ENCODE measurements at regions not wholly inside any gene's neighbourhood (a gene's known extent, or its start where the extent isn't known, plus 50 kb on each side); places are given as distances from the start of the nearest gene placed in this dataset.
"Not testable (repeated sequence)": the region's sequence is repeated elsewhere in the genome, so short reads cannot be mapped to it uniquely, and the experiment has no call there.

- DNase-seq, result no peak
These were observed 152.2 kb downstream of the SOX4 start for GRCh38 chr6:21745543-21746337.

GRCh38 chr6:21747441-21747840 lies 153.9 kb downstream of the SOX4 start:
- DNase-seq, result no peak

- DNase-seq, result no peak
These were observed 154.9 kb downstream of the SOX4 start for GRCh38 chr6:21748343-21749056.

GRCh38 chr6:21749754-21750153 lies 156.2 kb downstream of the SOX4 start:
- no peak for DNase-seq

GRCh38 chr6:21750575-21750974 lies 157.0 kb downstream of the SOX4 start:
- DNase-seq, result no peak

GRCh38 chr6:21751608-21752007 lies 158.1 kb downstream of the SOX4 start:
- DNase-seq, result no peak

GRCh38 chr6:21752054-21752811 lies 158.7 kb downstream of the SOX4 start:
- DNase-seq, result no peak

- DNase-seq, result no peak
These were observed 159.9 kb downstream of the SOX4 start for GRCh38 chr6:21753241-21754108.

- no peak for DNase-seq
These were observed 161.3 kb downstream of the SOX4 start for GRCh38 chr6:21754891-21755290.

GRCh38 chr6:21756487-21756886 lies 162.9 kb downstream of the SOX4 start:
- no peak for DNase-seq

GRCh38 chr6:21757392-21757791 lies 163.8 kb downstream of the SOX4 start:
- DNase-seq, result not testable (repeated sequence)

GRCh38 chr6:21759721-21760120 lies 166.2 kb downstream of the SOX4 start:
- no peak for DNase-seq

GRCh38 chr6:21761053-21761730 lies 167.6 kb downstream of the SOX4 start:
- not testable (repeated sequence) for DNase-seq

- no peak for DNase-seq
These were observed 171.4 kb downstream of the SOX4 start for GRCh38 chr6:21764989-21765388.

- DNase-seq, result no peak
These were observed 174.5 kb downstream of the SOX4 start for GRCh38 chr6:21767891-21768648.

GRCh38 chr6:21769405-21769861 lies 175.9 kb downstream of the SOX4 start:
- no peak for DNase-seq

- no peak for DNase-seq
These were observed 176.4 kb downstream of the SOX4 start for GRCh38 chr6:21769968-21770367.

- DNase-seq, result no peak
These were observed 178.2 kb downstream of the SOX4 start for GRCh38 chr6:21771626-21772320.

GRCh38 chr6:21772477-21772876 lies 178.9 kb downstream of the SOX4 start:
- DNase-seq, result no peak

- no peak for DNase-seq
These were observed 179.5 kb downstream of the SOX4 start for GRCh38 chr6:21772884-21773575.

Data from CD4-positive, alpha-beta T cell treated with Interleukin-10 for 1 hour (primary cell).